ENCODE measurements at regions not wholly inside any gene's neighbourhood (a gene's known extent, or its start where the extent isn't known, plus 50 kb on each side); places are given as distances from the start of the nearest gene placed in this dataset.

- TF ChIP-seq CTCF (IDR thresholded peaks at IDR 0.05) (no peak), ATF1 (CRISPR knock-in tag; IDR thresholded peaks at IDR 0.05) (no peak)
These were observed 283.9 kb downstream of the ANKRD50 start for GRCh38 chr4:124428648-124429047.

All from WTC11 (cell line).